ENCODE measurements at regions not wholly inside any gene's neighbourhood (a gene's known extent, or its start where the extent isn't known, plus 50 kb on each side); places are given as distances from the start of the nearest gene placed in this dataset.

- no peak for TF ChIP-seq CTCF (conservative IDR thresholded peaks at IDR 0.05; ENCODE audit: low read depth, low read length)
- no peak for TF ChIP-seq EZH2 (IDR thresholded peaks at IDR 0.05; ENCODE audit: low read length, unreplicated experiment)
These were observed 652.9 kb downstream of the SMARCA1 start for GRCh38 chrX:128870361-128870760.
